ENCODE measurements at regions not wholly inside any gene's neighbourhood (a gene's known extent, or its start where the extent isn't known, plus 50 kb on each side); places are given as distances from the start of the nearest gene placed in this dataset.

DNA sequence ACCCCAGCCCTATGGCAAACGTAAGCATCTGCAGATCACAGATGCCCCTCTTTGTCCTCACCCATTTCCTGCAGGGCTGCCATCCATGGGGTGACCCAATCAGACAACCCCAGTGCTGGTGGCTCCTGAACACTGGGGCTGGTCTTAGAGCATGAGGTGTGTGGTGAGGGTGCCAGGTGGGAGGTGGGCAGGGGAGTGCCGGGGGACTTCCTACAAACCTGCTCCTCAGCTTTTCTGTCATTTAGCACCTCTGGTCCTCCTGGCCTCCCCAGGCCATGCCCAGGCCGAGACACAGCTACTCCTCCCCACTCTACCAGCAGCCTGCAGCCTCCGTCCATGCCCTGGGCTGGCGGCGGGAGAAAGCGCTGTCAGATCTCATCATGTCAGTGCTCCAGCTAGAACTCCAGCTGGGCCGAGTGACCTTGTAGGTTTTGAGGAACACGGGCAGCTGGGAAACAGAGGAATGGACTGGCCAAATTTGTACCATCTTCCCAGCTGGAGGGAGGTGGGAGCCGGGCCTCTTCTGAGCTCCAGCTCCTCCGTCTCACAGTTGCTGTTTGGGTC lies 157.7 kb upstream of the NECTIN1 start:
- Mint-ChIP-seq H3K27me3 (peaks cover 22% of the 10 kb centered on the region), H3K27ac (no peak overlapping the region), H3K36me3 (ENCODE audit: low read depth) (no peaks in the 10 kb centered on the region), H3K4me1 (ENCODE audit: low read depth) (peaks cover 6% of the 10 kb centered on the region), H3K4me3 (no peak overlapping the region), H3K9me3 (no peaks in the 10 kb centered on the region)
- intact Hi-C loops (cut with micrococcal nuclease), result no loop called here

DNA sequence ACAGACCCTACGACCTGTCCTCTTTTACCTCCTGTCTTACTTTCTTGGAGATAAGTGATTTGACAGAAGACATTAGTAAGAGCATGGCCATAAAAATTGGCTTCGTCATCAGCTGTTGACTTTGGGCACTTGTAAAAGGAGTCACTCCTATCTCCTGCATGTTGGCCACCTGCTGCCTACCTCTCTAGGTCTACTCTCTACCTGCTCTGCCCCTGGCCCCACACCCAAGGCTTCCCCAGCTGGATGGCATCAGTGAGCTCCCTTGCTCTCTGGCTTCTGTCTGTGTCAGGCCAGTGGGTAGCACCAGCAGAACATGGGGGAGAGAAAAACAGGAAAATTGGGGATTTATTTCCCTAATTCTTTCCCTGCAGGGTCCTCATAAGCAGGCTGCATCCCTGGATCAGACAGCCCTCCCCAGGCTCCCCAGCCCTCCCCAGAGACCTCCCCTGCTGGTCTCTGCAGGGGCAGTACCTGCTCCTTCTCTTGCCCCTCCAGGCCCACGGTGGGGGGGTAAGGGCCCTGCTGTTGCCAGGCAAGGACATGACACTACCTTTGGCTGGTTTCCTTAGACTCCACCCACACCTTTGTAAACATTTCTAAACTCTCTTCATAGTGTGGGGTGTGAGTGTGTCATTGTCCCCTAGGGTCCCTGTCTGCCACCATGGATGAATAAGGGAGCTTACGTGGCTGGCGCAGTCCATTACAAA lies 157.0 kb upstream of the NECTIN1 start:
- Mint-ChIP-seq H3K27me3 (peaks cover 22% of the 10 kb centered on the region), H3K9me3 (no peaks in the 10 kb centered on the region), H3K27ac (no peak overlapping the region), H3K4me1 (ENCODE audit: low read depth) (peaks cover 3% of the 10 kb centered on the region), H3K36me3 (ENCODE audit: low read depth) (no peaks in the 10 kb centered on the region), H3K4me3 (no peak overlapping the region)
- intact Hi-C loops (cut with micrococcal nuclease), result no loop called here

GRCh38 chr11:119885067-119885466 lies 156.1 kb upstream of the NECTIN1 start:
- Mint-ChIP-seq H3K27ac (no peak overlapping the region), H3K27me3 (peaks cover 22% of the 10 kb centered on the region), H3K4me1 (ENCODE audit: low read depth) (no peaks in the 10 kb centered on the region), H3K36me3 (ENCODE audit: low read depth) (no peaks in the 10 kb centered on the region), H3K4me3 (no peak overlapping the region), H3K9me3 (no peaks in the 10 kb centered on the region)
- intact Hi-C loops (cut with micrococcal nuclease), result no loop called here

- H3K36me3 Mint-ChIP-seq (ENCODE audit: low read depth), result no peaks in the 10 kb centered on the region
- no peaks in the 10 kb centered on the region for H3K4me1 Mint-ChIP-seq (ENCODE audit: low read depth)
- peaks cover 18% of the 10 kb centered on the region for H3K27me3 Mint-ChIP-seq
- no peaks in the 10 kb centered on the region for H3K9me3 Mint-ChIP-seq
- no peak overlapping the region for H3K27ac Mint-ChIP-seq
- intact Hi-C loops (cut with micrococcal nuclease), result no loop called here
- no peak overlapping the region for H3K4me3 Mint-ChIP-seq
Observed at GRCh38 chr11:119882316-119882715, 153.3 kb upstream of the NECTIN1 start.

DNA sequence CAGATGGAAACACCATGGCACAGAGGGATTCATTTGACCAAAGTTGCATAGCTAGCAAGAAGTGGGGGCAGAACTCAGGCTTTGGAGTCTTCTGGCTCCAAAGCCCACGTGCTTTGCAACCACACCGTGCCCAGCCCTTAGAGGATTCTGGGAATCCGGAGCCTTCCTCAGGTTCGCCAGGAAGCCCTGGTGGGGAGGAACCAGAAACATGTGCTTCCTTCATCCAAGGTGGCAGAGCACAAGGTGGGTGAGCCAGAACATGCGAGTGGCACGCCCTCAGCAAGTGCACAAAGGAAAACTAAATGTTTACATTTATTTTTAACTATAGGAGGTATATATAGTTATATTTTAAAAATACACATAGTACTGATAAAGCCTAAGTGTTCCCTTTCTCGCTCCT lies 151.9 kb upstream of the NECTIN1 start:
- intact Hi-C loops (cut with micrococcal nuclease), result no loop called here
- H3K4me1 Mint-ChIP-seq (ENCODE audit: low read depth), result no peaks in the 10 kb centered on the region
- H3K27ac Mint-ChIP-seq, result no peak overlapping the region
- peaks cover 14% of the 10 kb centered on the region for H3K27me3 Mint-ChIP-seq
- H3K36me3 Mint-ChIP-seq (ENCODE audit: low read depth), result no peaks in the 10 kb centered on the region
- H3K4me3 Mint-ChIP-seq, result no peak overlapping the region
- no peaks in the 10 kb centered on the region for H3K9me3 Mint-ChIP-seq

DNA sequence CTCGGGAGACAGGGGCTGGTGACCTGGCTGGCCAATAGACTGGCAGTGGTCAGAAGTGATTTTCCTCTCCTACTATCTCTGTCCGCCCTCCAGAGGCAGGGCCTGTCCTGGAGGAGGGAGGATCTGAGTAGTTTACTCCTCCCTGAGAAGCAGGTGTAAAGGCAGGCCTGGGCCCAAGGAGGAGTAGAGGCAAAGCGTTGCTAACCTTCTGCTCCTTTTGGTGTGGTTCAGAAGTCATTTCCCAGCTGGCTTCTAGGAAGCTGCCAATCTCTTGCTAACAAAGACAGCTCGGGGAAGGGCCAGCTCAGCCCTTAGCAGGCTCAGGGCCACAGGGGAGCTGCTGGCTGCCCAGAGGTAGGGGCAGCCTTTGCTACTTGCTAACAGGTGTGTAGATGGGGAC lies 151.1 kb upstream of the NECTIN1 start:
- Mint-ChIP-seq H3K9me3 (no peaks in the 10 kb centered on the region), H3K4me3 (no peak overlapping the region), H3K36me3 (ENCODE audit: low read depth) (no peaks in the 10 kb centered on the region), H3K27me3 (peaks cover 12% of the 10 kb centered on the region), H3K27ac (no peak overlapping the region), H3K4me1 (ENCODE audit: low read depth) (no peaks in the 10 kb centered on the region)
- intact Hi-C loops (cut with micrococcal nuclease), result no loop called here

GRCh38 chr11:119878990-119879389 lies 150.0 kb upstream of the NECTIN1 start:
- intact Hi-C loops (cut with micrococcal nuclease), result no loop called here
- Mint-ChIP-seq H3K36me3 (ENCODE audit: low read depth) (no peaks in the 10 kb centered on the region), H3K4me1 (ENCODE audit: low read depth) (no peaks in the 10 kb centered on the region), H3K4me3 (no peak overlapping the region), H3K27me3 (peaks cover 9% of the 10 kb centered on the region), H3K27ac (no peak overlapping the region), H3K9me3 (no peaks in the 10 kb centered on the region)

GRCh38 chr11:119876841-119877240 lies 147.8 kb upstream of the NECTIN1 start:
- Mint-ChIP-seq H3K9me3 (no peaks in the 10 kb centered on the region), H3K36me3 (ENCODE audit: low read depth) (no peaks in the 10 kb centered on the region), H3K4me3 (no peak overlapping the region), H3K27ac (no peak overlapping the region), H3K27me3 (peaks cover 10% of the 10 kb centered on the region), H3K4me1 (ENCODE audit: low read depth) (no peaks in the 10 kb centered on the region)
- intact Hi-C loops (cut with micrococcal nuclease), result no loop called here

DNA sequence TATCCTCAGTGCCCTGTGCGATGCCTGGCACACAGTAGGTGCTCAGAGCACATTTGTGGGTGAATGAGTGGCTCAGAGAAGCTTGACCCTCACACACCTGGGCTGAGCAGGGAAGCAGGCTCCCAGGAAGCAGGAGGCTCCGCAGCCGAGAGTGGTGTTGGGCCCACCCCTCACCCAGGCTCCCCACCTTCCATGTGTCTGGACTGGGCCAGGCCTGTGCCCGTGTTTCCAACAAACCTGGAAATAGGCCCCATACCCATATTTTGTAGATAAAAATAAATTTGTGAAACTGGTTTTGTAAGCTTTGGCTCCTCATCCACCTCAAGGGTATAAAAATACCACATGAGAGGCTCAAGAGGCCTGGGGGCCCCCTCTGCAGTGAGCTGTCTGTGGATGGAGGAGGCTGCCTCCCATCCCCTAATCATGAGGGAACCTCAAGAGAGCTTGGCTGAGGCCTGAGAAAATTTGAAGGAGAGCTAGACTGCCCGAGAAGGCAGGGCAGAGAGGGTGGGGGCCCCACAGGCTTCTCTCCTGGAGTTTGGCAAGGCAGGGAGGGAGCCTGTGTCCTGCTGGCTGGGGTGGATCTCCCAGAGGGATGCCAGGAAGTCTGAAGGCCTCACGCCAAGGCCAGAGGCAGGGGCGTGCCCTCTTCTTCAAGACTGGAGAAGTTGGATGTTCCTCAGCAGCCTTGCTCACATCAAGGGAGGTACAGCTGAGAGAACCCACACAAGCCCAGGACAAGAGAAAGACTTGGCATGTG lies 147.0 kb upstream of the NECTIN1 start:
- Mint-ChIP-seq H3K4me3 (no peak overlapping the region), H3K9me3 (no peaks in the 10 kb centered on the region), H3K27ac (no peak overlapping the region), H3K4me1 (ENCODE audit: low read depth) (no peaks in the 10 kb centered on the region), H3K27me3 (peaks cover 9% of the 10 kb centered on the region), H3K36me3 (ENCODE audit: low read depth) (no peaks in the 10 kb centered on the region)
- intact Hi-C loops (cut with micrococcal nuclease), result no loop called here

DNA sequence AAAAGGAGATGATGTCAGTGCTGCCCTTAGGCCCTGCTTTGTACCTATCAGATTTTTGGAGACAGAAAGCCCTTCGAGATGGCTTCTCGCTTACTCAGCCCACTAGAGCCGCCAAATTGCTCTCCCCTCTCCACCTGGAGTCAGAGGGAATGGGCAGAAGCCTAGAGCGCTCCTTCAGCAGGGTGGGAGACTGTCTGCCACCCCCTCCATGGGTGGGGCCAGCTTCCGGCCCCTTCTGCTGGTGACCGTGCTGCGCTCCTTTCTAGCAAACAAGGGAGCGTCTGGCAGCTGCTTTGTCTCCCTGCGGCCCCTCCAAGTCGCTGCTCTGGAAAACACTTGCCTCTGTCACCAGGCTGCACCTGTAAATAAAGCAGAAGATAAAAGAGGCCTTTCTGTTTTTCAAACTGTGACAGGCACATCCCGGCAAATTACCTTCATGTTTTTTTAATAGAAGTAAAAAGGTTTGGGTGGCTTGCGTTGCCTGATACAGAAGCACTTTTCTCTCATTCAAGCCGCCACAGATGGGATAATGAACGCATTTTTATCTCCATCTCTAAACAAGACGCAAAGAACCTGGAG lies 145.7 kb upstream of the NECTIN1 start:
- no peaks in the 10 kb centered on the region for H3K9me3 Mint-ChIP-seq
- H3K36me3 Mint-ChIP-seq (ENCODE audit: low read depth), result no peaks in the 10 kb centered on the region
- H3K27me3 Mint-ChIP-seq, result peaks cover 9% of the 10 kb centered on the region
- no peaks in the 10 kb centered on the region for H3K4me1 Mint-ChIP-seq (ENCODE audit: low read depth)
- no peak overlapping the region for H3K27ac Mint-ChIP-seq
- intact Hi-C loops (cut with micrococcal nuclease), result no loop called here
- no peak overlapping the region for H3K4me3 Mint-ChIP-seq

- peaks cover 9% of the 10 kb centered on the region for H3K27me3 Mint-ChIP-seq
- no peaks in the 10 kb centered on the region for H3K36me3 Mint-ChIP-seq (ENCODE audit: low read depth)
- H3K27ac Mint-ChIP-seq, result no peak overlapping the region
- no peak overlapping the region for H3K4me3 Mint-ChIP-seq
- no peaks in the 10 kb centered on the region for H3K9me3 Mint-ChIP-seq
- intact Hi-C loops (cut with micrococcal nuclease), result no loop called here
- H3K4me1 Mint-ChIP-seq (ENCODE audit: low read depth), result no peaks in the 10 kb centered on the region
Observed at GRCh38 chr11:119873761-119874421, 144.9 kb upstream of the NECTIN1 start.

DNA sequence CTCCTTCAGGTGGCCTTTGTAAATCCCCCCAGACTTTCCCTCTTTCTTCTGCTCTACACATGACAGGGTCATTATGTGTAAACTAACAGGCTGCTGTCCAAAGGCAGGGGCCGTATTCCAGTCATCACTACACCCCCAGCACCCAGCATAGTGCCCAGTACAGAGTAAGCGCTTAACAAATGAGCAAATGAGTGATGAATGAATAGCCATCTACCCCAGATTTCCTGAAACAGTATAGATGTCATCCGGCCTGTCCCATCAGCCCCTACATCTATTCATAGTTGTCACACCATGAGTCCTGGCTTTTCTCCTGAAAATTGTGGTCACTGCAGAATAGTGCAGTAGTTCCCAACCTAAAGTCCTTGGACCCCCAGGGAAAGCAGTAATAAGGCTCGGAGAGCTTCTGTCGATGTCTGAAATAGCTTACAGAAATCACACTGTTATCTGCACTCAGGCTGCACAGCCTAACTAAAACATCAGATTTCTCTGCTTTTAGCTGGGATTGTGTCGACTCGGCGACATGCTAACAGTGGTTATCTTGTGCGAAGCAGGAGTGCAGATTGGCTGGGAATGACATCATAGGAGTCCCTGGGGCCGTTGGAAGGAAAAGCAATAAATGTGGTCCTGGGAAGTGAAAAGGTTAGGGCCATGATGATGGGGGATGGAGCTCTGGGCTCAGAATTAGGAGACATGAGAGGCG lies 143.8 kb upstream of the NECTIN1 start:
- no peaks in the 10 kb centered on the region for H3K36me3 Mint-ChIP-seq (ENCODE audit: low read depth)
- H3K27ac Mint-ChIP-seq, result no peak overlapping the region
- H3K4me3 Mint-ChIP-seq, result no peak overlapping the region
- no peaks in the 10 kb centered on the region for H3K9me3 Mint-ChIP-seq
- no peaks in the 10 kb centered on the region for H3K4me1 Mint-ChIP-seq (ENCODE audit: low read depth)
- intact Hi-C loops (cut with micrococcal nuclease), result no loop called here
- peaks cover 11% of the 10 kb centered on the region for H3K27me3 Mint-ChIP-seq

DNA sequence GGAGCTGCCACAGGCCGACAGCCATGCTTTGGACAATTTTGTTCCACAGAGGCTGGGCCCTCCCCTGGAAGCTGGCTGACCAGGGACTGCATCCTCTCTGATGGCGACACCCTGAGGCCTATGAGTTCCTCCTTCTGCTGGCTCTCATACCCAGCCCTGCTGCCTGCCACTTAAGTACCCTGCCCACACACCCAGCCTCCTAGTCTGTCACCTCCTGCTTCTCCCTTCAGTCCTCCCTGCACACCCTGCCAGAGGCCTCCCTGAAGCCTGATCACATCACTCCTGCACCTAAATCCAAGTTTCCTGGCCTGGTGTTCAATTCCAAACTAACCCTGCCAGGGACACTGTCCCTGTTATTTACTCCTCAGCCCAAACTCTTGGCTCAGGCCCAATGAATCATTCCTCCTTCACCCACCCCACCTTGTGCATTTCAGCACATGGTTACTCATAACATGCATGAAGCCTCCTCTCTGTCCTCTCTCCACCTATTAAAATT lies 136.7 kb upstream of the NECTIN1 start:
- H3K36me3 Mint-ChIP-seq (ENCODE audit: low read depth), result no peaks in the 10 kb centered on the region
- no peak overlapping the region for H3K4me3 Mint-ChIP-seq
- H3K4me1 Mint-ChIP-seq (ENCODE audit: low read depth), result no peaks in the 10 kb centered on the region
- H3K27ac Mint-ChIP-seq, result no peak overlapping the region
- intact Hi-C loops (cut with micrococcal nuclease), result no loop called here
- peaks cover 8% of the 10 kb centered on the region for H3K27me3 Mint-ChIP-seq
- H3K9me3 Mint-ChIP-seq, result no peaks in the 10 kb centered on the region
